Breast epithelium (tissue), 3 donors: ENCODE measurements at regions not wholly inside any gene's neighbourhood (a gene's known extent, or its start where the extent isn't known, plus 50 kb on each side); places are given as distances from the start of the nearest gene placed in this dataset.

Source experiments
- CTCF ChIP-seq, 3 donors: fragments of 450-650 bp; IDR thresholded peaks; one replicate each; pipeline ENCODE4 v1.5.1; 2016 to 2017; ENCODE audit warnings: antibody characterized with exemption in 3 of 3, mild to moderate bottlenecking in 3 of 3, moderate library complexity in 3 of 3
- POLR2A ChIP-seq: fragments of 450-650 bp; IDR thresholded peaks from one replicate; pipeline ENCODE4 v1.6.1; 2016; ENCODE audit warnings: antibody characterized with exemption, mild to moderate bottlenecking, moderate library complexity
- POLR2AphosphoS5 ChIP-seq, 3 donors: sonication (generic); formaldehyde crosslinking; IDR thresholded peaks; one replicate each; pipeline ENCODE4 v1.6.1; 2017; ENCODE audit warnings: antibody characterized with exemption in 3 of 3

- no peak for TF ChIP-seq POLR2A
- no peak for TF ChIP-seq CTCF (IDR thresholded peaks at IDR 0.05)
- no peak for TF ChIP-seq POLR2AphosphoS5 (IDR thresholded peaks at IDR 0.05)
These were observed 437.9 kb upstream of the GOLIM4 start for GRCh38 chr3:168533600-168533999.
